A549 (cell line): ENCODE measurements at regions not wholly inside any gene's neighbourhood (a gene's known extent, or its start where the extent isn't known, plus 50 kb on each side); places are given as distances from the start of the nearest gene placed in this dataset.

ENCODE experiments used
- ATAC-seq, 2 experiments: fragments of 200-7000 bp in 1 of 2; fragments of >200 bp in 1 of 2; cut with Nextera tagmentation in 1 of 2; cut with Tn5 transposase in 1 of 2; 3 replicates each; pipeline versions ENCODE4 v1.8.0 to v1.9.1; 2018 to 2020; ENCODE audit warnings: mild to moderate bottlenecking in 1 of 2, moderate library complexity in 1 of 2
- CTCF ChIA-PET: fragments of 300-600 bp; sonication (Branson Sonifier 250); formaldehyde crosslinking; extraction: SDS; loops from one replicate; lab custom pipeline; 2021; ENCODE audit warnings: antibody characterized with exemption, inconsistent platforms; lab: Yijun Ruan, JAX
- POLR2A ChIA-PET: fragments of 350-600 bp; formaldehyde crosslinking; extraction: SDS; loops from one replicate; lab custom pipeline; 2021; ENCODE audit warnings: antibody characterized with exemption, inconsistent platforms; lab: Yijun Ruan, JAX
- DNase-seq, 2 experiments: peaks; one replicate each; pipeline versions ENCODE4 v3.0.0 to v3.0.0-alpha.2; 2011 to 2016; ENCODE audit warnings: low read depth in 1 of 2, low spot score in 1 of 2
- FAIRE-seq: peaks from 2 replicates; lab custom pipeline; 2011; peaks lifted over from hg19 to GRCh38; lab: Jason Lieb, UNC
- H3K27ac ChIP-seq, 2 experiments: fragments of >200 bp; sonication (Bioruptor Twin); formaldehyde crosslinking; 3 replicates each; pipeline ENCODE4 v1.5.1; 2016 to 2017
- H3K4me1 ChIP-seq: fragments of >200 bp; sonication (Bioruptor Twin); formaldehyde crosslinking; 3 replicates; pipeline ENCODE4 v1.6.1; 2016
- H3K4me2 ChIP-seq: fragments of >200 bp; sonication (Bioruptor Twin); formaldehyde crosslinking; 3 replicates; pipeline ENCODE4 v1.6.1; 2016
- H3K4me3 ChIP-seq: fragments of >200 bp; sonication (Bioruptor Twin); formaldehyde crosslinking; 3 replicates; pipeline ENCODE4 v1.5.1; 2016
- H3K9me3 ChIP-seq: fragments of >200 bp; sonication (Bioruptor Twin); formaldehyde crosslinking; 3 replicates; pipeline ENCODE4 v1.6.1; 2016
- BCL3 ChIP-seq: fragments of >200 bp; sonication (Bioruptor Twin); formaldehyde crosslinking; IDR thresholded peaks from 3 replicates; pipeline ENCODE4 v1.6.1; 2016
- BHLHE40 ChIP-seq: IDR thresholded peaks from 2 replicates; pipeline ENCODE4 v1.6.1; 2012; ENCODE audit warnings: low read depth, low read length, inconsistent platforms
- CBX2 ChIP-seq: fragments of 200-600 bp; sonication (generic); IDR thresholded peaks from 2 replicates; pipeline ENCODE4 v1.6.1; 2016; ENCODE audit warnings: low read depth, mild to moderate bottlenecking, borderline replicate concordance
- CBX8 ChIP-seq: fragments of 200-600 bp; sonication (generic); IDR thresholded peaks from 2 replicates; pipeline ENCODE4 v1.6.1; 2016
- CEBPB ChIP-seq, 2 experiments: fragments of >200 bp in 1 of 2; sonication (Bioruptor Twin) in 1 of 2; formaldehyde crosslinking in 1 of 2; IDR thresholded peaks; 2 replicates each; pipeline ENCODE4 v1.6.1; 2012 to 2016
- CHD4 ChIP-seq: fragments of 200-600 bp; sonication (generic); IDR thresholded peaks from 2 replicates; pipeline ENCODE4 v1.6.1; 2016; ENCODE audit warnings: antibody characterized with exemption, mild to moderate bottlenecking, borderline replicate concordance
- E2F6 ChIP-seq: IDR thresholded peaks from 2 replicates; pipeline ENCODE4 v1.6.1; 2012; ENCODE audit warnings: low read depth, borderline replicate concordance
- EHF ChIP-seq: fragments of 250-450 bp; sonication (Bioruptor Pico); IDR thresholded peaks from 2 replicates; pipeline ENCODE4 v1.5.0; 2020; ENCODE audit warnings: mild to moderate bottlenecking
- EHMT2 ChIP-seq: fragments of 200-600 bp; sonication (generic); IDR thresholded peaks from 2 replicates; pipeline ENCODE4 v1.6.1; 2016; ENCODE audit warnings: antibody characterized with exemption, low read depth, mild to moderate bottlenecking, moderate library complexity
- FOSL2 ChIP-seq, 2 experiments: fragments of 450-650 bp in 1 of 2; fragments of >200 bp in 1 of 2; sonication (Bioruptor Twin) in 1 of 2; formaldehyde crosslinking; IDR thresholded peaks; 2 replicates each; pipeline versions ENCODE4 v1.5.0 to v1.6.1; 2016 to 2020; ENCODE audit warnings: mild to moderate bottlenecking in 1 of 2, moderate library complexity in 1 of 2
- HDAC2 ChIP-seq: fragments of 200-600 bp; sonication (generic); IDR thresholded peaks from 2 replicates; pipeline ENCODE4 v1.6.1; 2016
- HOXA7 ChIP-seq: fragments of 250-450 bp; sonication (Bioruptor Pico); IDR thresholded peaks from 2 replicates; pipeline ENCODE4 v1.5.0; 2020; ENCODE audit warnings: mild to moderate bottlenecking, moderate library complexity
- JUNB ChIP-seq: fragments of >200 bp; sonication (Bioruptor Twin); formaldehyde crosslinking; IDR thresholded peaks from 2 replicates; pipeline ENCODE4 v1.6.1; 2016
- KDM1A ChIP-seq: fragments of 200-600 bp; sonication (generic); IDR thresholded peaks from 2 replicates; pipeline ENCODE4 v1.6.1; 2016; ENCODE audit warnings: low read depth, mild to moderate bottlenecking
- MAX ChIP-seq: IDR thresholded peaks from 2 replicates; pipeline ENCODE4 v1.6.1; 2012
- NFE2L2 ChIP-seq: fragments of 150-350 bp; conservative IDR thresholded peaks from 2 replicates; pipeline ENCODE4 v1.6.1; 2014; ENCODE audit warnings: low read length
- NR3C1 ChIP-seq: fragments of >200 bp; sonication (Bioruptor Twin); formaldehyde crosslinking; IDR thresholded peaks from 3 replicates; pipeline ENCODE4 v1.6.1; 2017
- PBX3 ChIP-seq: IDR thresholded peaks from 2 replicates; pipeline ENCODE4 v1.6.1; 2012
- PHF8 ChIP-seq: fragments of 200-600 bp; sonication (generic); IDR thresholded peaks from 2 replicates; pipeline ENCODE4 v1.6.1; 2016; ENCODE audit warnings: low read depth, mild to moderate bottlenecking, antibody characterized with exemption, moderate library complexity, borderline replicate concordance
- RCOR1 ChIP-seq: fragments of 150-350 bp; IDR thresholded peaks from 2 replicates; pipeline ENCODE4 v1.6.1; 2014; ENCODE audit warnings: antibody characterized with exemption, low read length, low read depth
- RNF2 ChIP-seq: fragments of 200-600 bp; sonication (generic); IDR thresholded peaks from 2 replicates; pipeline ENCODE4 v1.6.1; 2016; ENCODE audit warnings: low read depth, mild to moderate bottlenecking, antibody characterized with exemption, moderate library complexity, borderline replicate concordance
- SMC3 ChIP-seq: fragments of >200 bp; sonication (Bioruptor Twin); formaldehyde crosslinking; IDR thresholded peaks from 3 replicates; pipeline ENCODE4 v1.6.1; 2018; ENCODE audit warnings: inconsistent platforms
- SREBF2 ChIP-seq: fragments of 450-650 bp; IDR thresholded peaks from 2 replicates; pipeline ENCODE4 v1.6.1; 2014; ENCODE audit warnings: mild to moderate bottlenecking, moderate library complexity
- TFCP2L1 ChIP-seq: fragments of 250-450 bp; sonication (Bioruptor Pico); IDR thresholded peaks from 2 replicates; pipeline ENCODE4 v1.5.0; 2021; ENCODE audit warnings: mild to moderate bottlenecking
- ZSCAN20 ChIP-seq: fragments of 250-450 bp; sonication (Bioruptor Pico); IDR thresholded peaks from 2 replicates; pipeline ENCODE4 v1.8.0; 2022; ENCODE audit warnings: mild to moderate bottlenecking, moderate library complexity
- WGBS: methylation state at CpG from one replicate; pipeline ENCODE4 v1.1.6; 2017; ENCODE audit errors: missing lambda C conversion rate; 5-methylcytosine and 5-hydroxymethylcytosine counted together

- FAIRE-seq: no peak
- POLR2A ChIA-PET: no interaction called here
- DNase-seq: no peak
- Histone ChIP-seq H3K4me1 (no peaks in the 10 kb centered on the region), H3K4me2 (no peak overlapping the region), H3K4me3 (no peak overlapping the region), H3K9me3 (peaks cover 6% of the 10 kb centered on the region; the same call in 1 of the 3 replicates), H3K27ac (no peak overlapping the region)
- TF ChIP-seq E2F6 (no peak), JUNB (no peak), BCL3 (no peak), KDM1A (no peak), HOXA7 (CRISPR knock-in tag) (no peak), MAX (no peak), BHLHE40 (no peak), SREBF2 (no peak), EHF (CRISPR knock-in tag) (no peak), ZSCAN20 (no peak), HDAC2 (no peak), NFE2L2 (no peak), CBX2 (no peak), CEBPB (IDR thresholded peaks at IDR 0.05) (no peak), NR3C1 (no peak), SMC3 (no peak)
- ATAC-seq: no peak
- CTCF ChIA-PET: interaction anchor here (0.6 to 1.3 kb wide), 2 partner anchors 132 to 501 kb away, joined by 3 read pairs; no protein-coding TSS in a partner anchor
- 91% methylated on average over 7 of the region's 10 CpGs for WGBS
Observed at GRCh38 chr1:186550832-186551231, 89.9 kb upstream of the PDC start.

GRCh38 chr1:186541003-186541402, 80.1 kb upstream of the PDC start:
- Histone ChIP-seq H3K4me3 (no peak overlapping the region), H3K4me2 (no peak overlapping the region), H3K9me3 (0 out of 3 replicates have a peak, but pooled peaks cover 2% of the 10 kb centered on the region), H3K27ac (no peak overlapping the region), H3K4me1 (peaks cover 8% of the 10 kb centered on the region)
- TF ChIP-seq CHD4: no peak
- TF ChIP-seq EHMT2: no peak
- no peak for TF ChIP-seq HDAC2
- TF ChIP-seq PHF8: no peak
- TF ChIP-seq RNF2: no peak
- no peak for TF ChIP-seq PBX3
- TF ChIP-seq RCOR1: no peak
- TF ChIP-seq FOSL2 (IDR thresholded peaks at IDR 0.05): no peak
- TF ChIP-seq FOSL2 (CRISPR knock-in tag; IDR thresholded peaks at IDR 0.05): no peak
- TF ChIP-seq SMC3: no peak
- TF ChIP-seq CBX8: no peak
- TF ChIP-seq TFCP2L1 (CRISPR knock-in tag): no peak
- TF ChIP-seq CBX2: no peak
- no peak; a peak in 1 of 6 replicates for ATAC-seq
- FAIRE-seq: no peak
- no peak for DNase-seq
- POLR2A ChIA-PET: no interaction called here
- WGBS: 91% methylated on average over 8 of the region's 8 CpGs
- CTCF ChIA-PET: no interaction called here
